GM18502 (cell line): ENCODE measurements at regions not wholly inside any gene's neighbourhood (a gene's known extent, or its start where the extent isn't known, plus 50 kb on each side); places are given as distances from the start of the nearest gene placed in this dataset.

Experiments
- ATAC-seq: cut with Tn5 transposase; IDR thresholded peaks from one replicate; pipeline ENCODE4 v1.9.1; 2021; ENCODE audit warnings: mild to moderate bottlenecking; ENCODE audit not compliant: unreplicated experiment, poor library complexity

DNA sequence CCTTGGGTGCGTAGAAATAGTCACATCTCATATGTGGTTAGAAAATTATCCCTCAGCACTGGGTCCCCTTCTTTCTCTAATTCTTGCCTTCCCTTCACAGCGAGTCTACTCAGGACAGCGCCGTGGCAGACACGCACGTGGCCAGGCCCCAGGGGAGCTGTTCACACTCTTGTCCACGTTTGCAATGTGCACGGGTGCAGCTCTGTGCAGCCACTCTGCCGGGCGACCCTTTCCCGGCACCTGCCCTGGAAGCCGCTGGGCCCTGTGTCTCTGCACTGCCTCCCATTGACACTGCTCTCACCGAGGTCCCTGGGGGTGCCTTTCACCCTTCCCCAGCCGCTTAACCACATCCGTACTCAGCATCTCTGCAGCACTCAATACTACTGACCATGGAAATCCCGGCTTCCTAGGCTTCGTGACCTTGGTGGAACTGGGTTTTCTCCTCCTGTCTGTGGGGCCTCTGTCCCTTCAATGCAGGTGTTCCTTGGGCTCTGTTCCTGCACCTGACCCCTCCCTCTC lies 104.9 kb downstream of the DACT2 start:
- no peak for ATAC-seq

GRCh38 chr6:168213121-168213524 lies 106.5 kb downstream of the DACT2 start:
- ATAC-seq, result no peak

- ATAC-seq, result no peak
Measured at GRCh38 chr6:168212362-168212761, 107.2 kb downstream of the DACT2 start.

GRCh38 chr6:168211681-168212080 lies 107.9 kb downstream of the DACT2 start:
- ATAC-seq, result no peak

GRCh38 chr6:168210239-168211105 lies 109.1 kb downstream of the DACT2 start:
- ATAC-seq, result no peak

DNA sequence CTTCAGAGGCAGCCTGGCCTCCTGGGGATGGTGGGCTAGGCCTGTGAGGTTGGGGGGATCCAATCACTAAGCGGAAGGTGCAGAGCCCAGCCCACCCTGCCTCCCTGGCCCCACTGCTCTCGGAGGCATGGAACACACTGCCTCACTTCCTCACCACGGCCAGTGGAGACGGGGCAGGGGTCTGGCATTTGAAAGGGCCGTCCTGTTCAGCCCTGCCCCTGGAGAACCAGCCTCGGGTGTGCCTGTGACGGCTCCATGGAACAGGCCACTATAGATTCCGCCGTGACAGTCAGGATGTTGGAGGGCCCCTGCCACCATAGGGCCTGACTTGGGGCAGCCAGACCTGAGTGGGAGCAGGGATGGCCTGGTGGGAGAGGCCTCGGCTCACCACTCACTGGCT lies 110.2 kb downstream of the DACT2 start:
- no peak for ATAC-seq

GRCh38 chr6:168208854-168209253 lies 110.7 kb downstream of the DACT2 start:
- ATAC-seq, result no peak

- ATAC-seq, result no peak
Measured at GRCh38 chr6:168208402-168208801, 111.2 kb downstream of the DACT2 start.

DNA sequence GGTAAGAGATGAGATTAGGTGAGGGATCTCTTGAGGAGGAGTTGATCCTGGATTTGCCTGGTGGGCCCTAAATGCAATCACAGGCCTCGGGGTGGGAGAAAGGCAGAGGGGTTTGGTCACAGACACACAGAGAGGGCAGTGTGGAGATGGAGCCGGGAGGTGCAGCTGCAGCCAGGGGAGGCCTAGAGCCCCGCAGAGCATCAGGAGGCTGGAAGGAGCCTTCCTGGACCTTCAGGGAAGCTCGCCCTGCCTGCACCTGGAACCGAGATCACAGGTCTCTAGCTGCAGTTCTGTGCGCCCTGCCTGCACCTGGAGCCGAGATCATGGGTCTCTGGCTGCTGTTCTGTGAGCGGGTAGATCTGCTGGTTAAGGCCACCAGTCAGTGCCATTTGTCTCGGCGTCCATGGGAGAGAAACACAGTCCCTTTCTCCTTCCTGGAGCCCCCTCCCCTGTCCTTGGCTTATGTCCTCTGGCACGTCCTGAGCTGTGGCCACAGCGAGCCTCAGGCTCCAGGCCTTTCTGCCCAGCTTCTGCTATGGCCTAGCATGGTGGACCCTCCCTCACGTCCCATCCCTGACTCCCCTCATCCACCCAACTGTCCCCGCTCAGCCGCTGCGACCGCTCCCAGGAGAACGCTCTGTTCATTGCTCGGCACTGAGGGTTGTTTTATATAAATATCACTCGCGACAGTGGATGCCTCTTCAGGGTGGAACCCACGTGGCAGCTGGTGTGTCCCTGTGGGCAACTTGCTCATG lies 112.0 kb downstream of the DACT2 start:
- ATAC-seq, result no peak

DNA sequence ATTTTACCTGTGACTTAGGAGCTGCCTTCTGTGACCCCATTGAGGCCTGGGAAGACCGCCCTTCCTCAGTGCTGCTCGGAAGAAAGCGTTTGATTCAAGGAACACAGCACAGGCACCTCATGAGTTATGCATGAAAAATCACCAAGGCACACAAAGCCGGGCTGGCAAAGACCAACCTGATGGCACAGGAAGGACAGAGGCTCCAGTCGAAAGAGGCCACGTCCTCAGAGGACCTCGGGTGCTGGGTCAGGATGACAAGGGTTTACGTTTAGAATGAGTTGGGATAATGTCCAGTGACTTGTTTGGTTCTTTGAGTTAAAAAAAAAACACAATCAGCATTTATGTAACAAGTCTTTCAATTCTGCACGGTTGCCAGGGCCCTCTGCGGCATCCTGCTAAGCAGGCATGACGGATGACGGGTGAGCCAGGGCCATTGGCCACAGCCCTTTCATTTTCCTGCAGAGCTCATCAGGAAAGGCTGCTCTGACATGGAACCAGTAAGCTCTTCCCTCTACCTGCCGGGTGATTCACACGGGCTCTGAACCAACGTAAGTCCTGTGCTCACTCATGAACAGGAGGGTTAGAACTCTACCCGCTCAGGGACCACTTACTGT lies 112.8 kb downstream of the DACT2 start:
- ATAC-seq, result no peak

GRCh38 chr6:168206186-168206585 lies 113.4 kb downstream of the DACT2 start:
- ATAC-seq, result no peak

- ATAC-seq, result no peak
Measured at GRCh38 chr6:168201799-168202198, 117.8 kb downstream of the DACT2 start.

DNA sequence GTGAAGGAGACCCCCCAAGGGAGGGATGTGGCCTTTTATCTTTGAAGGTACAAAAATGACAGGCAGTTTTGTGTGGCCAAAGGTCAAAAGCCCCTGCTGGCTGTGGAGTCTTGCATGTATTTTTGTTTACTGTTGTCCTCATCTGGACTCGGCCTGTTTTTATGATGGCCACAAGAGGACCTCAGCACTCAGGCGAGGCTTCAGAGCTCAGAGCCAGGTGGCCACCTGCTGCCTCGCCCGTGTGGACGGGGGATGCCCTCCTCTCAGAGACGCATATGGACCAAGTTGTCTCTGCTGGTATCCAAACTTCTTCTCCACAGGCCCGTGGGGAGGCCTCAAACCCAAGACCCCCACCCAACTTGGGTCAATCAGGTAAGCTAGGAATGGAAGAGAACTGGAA lies 118.2 kb downstream of the DACT2 start:
- ATAC-seq, result no peak

DNA sequence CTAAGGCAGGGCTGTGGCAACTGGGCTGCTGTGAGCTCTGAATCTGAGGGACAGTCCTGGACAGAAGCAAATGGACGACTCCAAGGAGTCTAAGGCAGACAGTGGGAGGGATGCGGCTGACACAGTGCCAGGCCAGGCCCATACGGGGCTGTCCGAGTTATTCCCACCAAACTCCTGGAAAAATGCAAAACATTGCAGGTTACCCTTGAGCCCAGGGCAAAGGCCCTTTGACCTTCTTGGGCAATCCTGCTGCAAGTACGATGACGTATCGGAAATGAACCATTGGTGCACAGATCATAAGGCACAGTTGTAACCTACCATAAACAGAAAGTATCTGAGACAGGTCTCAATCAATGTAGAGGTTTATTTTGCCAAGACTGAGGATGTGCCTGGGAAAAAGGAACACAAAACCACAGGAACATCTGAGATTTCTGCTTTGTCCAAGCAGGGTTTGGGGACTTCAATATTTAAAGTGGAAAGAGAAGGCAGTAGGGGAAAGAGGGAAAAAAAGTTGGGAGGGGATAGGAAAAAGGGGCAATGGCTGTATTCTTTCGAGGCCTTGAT lies 118.9 kb downstream of the DACT2 start:
- no peak for ATAC-seq

- no peak for ATAC-seq
Measured at GRCh38 chr6:168198302-168199180, 119.5 kb upstream of the FRMD1 start.

GRCh38 chr6:168197636-168198301 lies 118.8 kb upstream of the FRMD1 start:
- no peak for ATAC-seq

- ATAC-seq, result no peak
Measured at GRCh38 chr6:168196881-168197635, 118.0 kb upstream of the FRMD1 start.

DNA sequence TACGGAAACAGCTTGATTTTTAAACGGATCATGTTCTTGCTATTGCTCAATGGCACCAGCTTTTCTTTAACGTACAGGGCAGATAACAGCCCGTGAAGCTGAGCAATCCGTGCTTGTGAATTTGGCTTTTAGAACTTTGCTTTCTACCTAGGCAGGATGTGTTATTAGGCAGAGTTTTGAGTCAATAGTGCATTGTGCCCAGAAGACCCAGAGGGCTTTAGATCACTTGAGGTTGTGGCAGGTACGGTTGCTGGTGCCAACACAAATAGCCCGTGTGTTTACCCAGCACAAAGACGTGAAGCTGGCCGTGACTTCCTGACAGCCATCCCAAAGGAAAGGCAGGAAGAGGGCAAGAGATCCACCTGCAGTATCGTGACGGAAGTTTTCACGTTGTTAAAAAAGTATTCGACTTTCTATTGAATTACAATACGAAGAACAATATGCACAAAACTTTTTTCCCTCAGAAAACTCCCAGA lies 117.4 kb upstream of the FRMD1 start:
- no peak for ATAC-seq
